ENCODE measurements at regions not wholly inside any gene's neighbourhood (a gene's known extent, or its start where the extent isn't known, plus 50 kb on each side); places are given as distances from the start of the nearest gene placed in this dataset.

- Histone ChIP-seq H3K27ac (ENCODE audit: low read depth, low read length) (no peak overlapping the region), H3K36me3 (ENCODE audit: control insufficient read depth, insufficient read depth, low read length) (no peaks in the 10 kb centered on the region), H3K9ac (ENCODE audit: low read length) (no peak overlapping the region), H3K27me3 (ENCODE audit: control insufficient read depth, insufficient read depth, low read length) (no peaks in the 10 kb centered on the region), H3K4me3 (ENCODE audit: low read length) (no peak overlapping the region), H3K4me1 (ENCODE audit: control insufficient read depth, insufficient read depth, low read length) (no peaks in the 10 kb centered on the region)
Observed at GRCh38 chr11:70736937-70737640, 338.8 kb downstream of the CTTN start.

- Histone ChIP-seq H3K4me3 (ENCODE audit: low read length) (no peak overlapping the region), H3K27ac (ENCODE audit: low read depth, low read length) (no peak overlapping the region), H3K4me1 (ENCODE audit: control insufficient read depth, insufficient read depth, low read length) (no peaks in the 10 kb centered on the region), H3K9ac (ENCODE audit: low read length) (no peak overlapping the region), H3K27me3 (ENCODE audit: control insufficient read depth, insufficient read depth, low read length) (no peaks in the 10 kb centered on the region), H3K36me3 (ENCODE audit: control insufficient read depth, insufficient read depth, low read length) (no peaks in the 10 kb centered on the region)
Observed at GRCh38 chr11:70737816-70738630, 339.7 kb downstream of the CTTN start.

- Histone ChIP-seq H3K36me3 (ENCODE audit: control insufficient read depth, insufficient read depth, low read length) (no peaks in the 10 kb centered on the region), H3K4me1 (ENCODE audit: control insufficient read depth, insufficient read depth, low read length) (no peaks in the 10 kb centered on the region), H3K27ac (ENCODE audit: low read depth, low read length) (no peak overlapping the region), H3K27me3 (ENCODE audit: control insufficient read depth, insufficient read depth, low read length) (no peaks in the 10 kb centered on the region), H3K4me3 (ENCODE audit: low read length) (no peak overlapping the region), H3K9ac (ENCODE audit: low read length) (no peak overlapping the region)
Observed at GRCh38 chr11:70738661-70739060, 340.3 kb downstream of the CTTN start.

GRCh38 chr11:70739091-70739490 is 340.8 kb downstream of the CTTN start:
- no peaks in the 10 kb centered on the region for H3K36me3 ChIP-seq (ENCODE audit: control insufficient read depth, insufficient read depth, low read length)
- H3K4me3 ChIP-seq (ENCODE audit: low read length) = no peak overlapping the region
- no peaks in the 10 kb centered on the region for H3K27me3 ChIP-seq (ENCODE audit: control insufficient read depth, insufficient read depth, low read length)
- H3K27ac ChIP-seq (ENCODE audit: low read depth, low read length) = no peak overlapping the region
- H3K9ac ChIP-seq (ENCODE audit: low read length) = no peak overlapping the region
- H3K4me1 ChIP-seq (ENCODE audit: control insufficient read depth, insufficient read depth, low read length) = no peaks in the 10 kb centered on the region

GRCh38 chr11:70739811-70740487 is 341.6 kb downstream of the CTTN start:
- no peak overlapping the region for H3K27ac ChIP-seq (ENCODE audit: low read depth, low read length)
- no peaks in the 10 kb centered on the region for H3K36me3 ChIP-seq (ENCODE audit: control insufficient read depth, insufficient read depth, low read length)
- H3K27me3 ChIP-seq (ENCODE audit: control insufficient read depth, insufficient read depth, low read length) = no peaks in the 10 kb centered on the region
- no peak overlapping the region for H3K9ac ChIP-seq (ENCODE audit: low read length)
- H3K4me1 ChIP-seq (ENCODE audit: control insufficient read depth, insufficient read depth, low read length) = no peaks in the 10 kb centered on the region
- H3K4me3 ChIP-seq (ENCODE audit: low read length) = no peak overlapping the region

GRCh38 chr11:70740488-70740851 is 342.1 kb downstream of the CTTN start:
- Histone ChIP-seq H3K4me1 (ENCODE audit: control insufficient read depth, insufficient read depth, low read length) (no peaks in the 10 kb centered on the region), H3K4me3 (ENCODE audit: low read length) (no peak overlapping the region), H3K36me3 (ENCODE audit: control insufficient read depth, insufficient read depth, low read length) (no peaks in the 10 kb centered on the region), H3K27me3 (ENCODE audit: control insufficient read depth, insufficient read depth, low read length) (no peaks in the 10 kb centered on the region), H3K9ac (ENCODE audit: low read length) (no peak overlapping the region), H3K27ac (ENCODE audit: low read depth, low read length) (no peak overlapping the region)

- Histone ChIP-seq H3K4me3 (ENCODE audit: low read length) (no peak overlapping the region), H3K36me3 (ENCODE audit: control insufficient read depth, insufficient read depth, low read length) (no peaks in the 10 kb centered on the region)
Observed at GRCh38 chr11:70741085-70741484, 342.8 kb downstream of the CTTN start.

GRCh38 chr11:70742553-70743291 is 344.4 kb downstream of the CTTN start:
- H3K36me3 ChIP-seq (ENCODE audit: control insufficient read depth, insufficient read depth, low read length) = no peaks in the 10 kb centered on the region
- H3K27ac ChIP-seq (ENCODE audit: low read depth, low read length) = no peak overlapping the region
- H3K4me3 ChIP-seq (ENCODE audit: low read length) = no peak overlapping the region
- H3K9ac ChIP-seq (ENCODE audit: low read length) = no peak overlapping the region
- H3K4me1 ChIP-seq (ENCODE audit: control insufficient read depth, insufficient read depth, low read length) = no peaks in the 10 kb centered on the region
- no peaks in the 10 kb centered on the region for H3K27me3 ChIP-seq (ENCODE audit: control insufficient read depth, insufficient read depth, low read length)

More at GRCh38 chr11:70741085-70741484, 342.8 kb downstream of the CTTN start:
- Histone ChIP-seq H3K27me3 (ENCODE audit: control insufficient read depth, insufficient read depth, low read length) (no peaks in the 10 kb centered on the region), H3K9ac (ENCODE audit: low read length) (no peak overlapping the region), H3K4me1 (ENCODE audit: control insufficient read depth, insufficient read depth, low read length) (no peaks in the 10 kb centered on the region), H3K27ac (ENCODE audit: low read depth, low read length) (no peak overlapping the region)

- Histone ChIP-seq H3K9ac (ENCODE audit: low read length) (no peak overlapping the region), H3K4me3 (ENCODE audit: low read length) (no peak overlapping the region), H3K27me3 (ENCODE audit: control insufficient read depth, insufficient read depth, low read length) (no peaks in the 10 kb centered on the region), H3K36me3 (ENCODE audit: control insufficient read depth, insufficient read depth, low read length) (no peaks in the 10 kb centered on the region), H3K27ac (ENCODE audit: low read depth, low read length) (no peak overlapping the region), H3K4me1 (ENCODE audit: control insufficient read depth, insufficient read depth, low read length) (no peaks in the 10 kb centered on the region)
Observed at GRCh38 chr11:70743329-70743728, 345.0 kb downstream of the CTTN start.

GRCh38 chr11:70743941-70744351 is 345.6 kb downstream of the CTTN start:
- Histone ChIP-seq H3K9ac (ENCODE audit: low read length) (no peak overlapping the region), H3K36me3 (ENCODE audit: control insufficient read depth, insufficient read depth, low read length) (no peaks in the 10 kb centered on the region), H3K27me3 (ENCODE audit: control insufficient read depth, insufficient read depth, low read length) (no peaks in the 10 kb centered on the region), H3K27ac (ENCODE audit: low read depth, low read length) (no peak overlapping the region), H3K4me1 (ENCODE audit: control insufficient read depth, insufficient read depth, low read length) (no peaks in the 10 kb centered on the region), H3K4me3 (ENCODE audit: low read length) (no peak overlapping the region)

GRCh38 chr11:70744396-70745185 is 346.3 kb downstream of the CTTN start:
- no peaks in the 10 kb centered on the region for H3K4me1 ChIP-seq (ENCODE audit: control insufficient read depth, insufficient read depth, low read length)
- H3K36me3 ChIP-seq (ENCODE audit: control insufficient read depth, insufficient read depth, low read length) = no peaks in the 10 kb centered on the region
- no peak overlapping the region for H3K9ac ChIP-seq (ENCODE audit: low read length)
- H3K27me3 ChIP-seq (ENCODE audit: control insufficient read depth, insufficient read depth, low read length) = no peaks in the 10 kb centered on the region
- no peak overlapping the region for H3K4me3 ChIP-seq (ENCODE audit: low read length)
- H3K27ac ChIP-seq (ENCODE audit: low read depth, low read length) = no peak overlapping the region

Measured in rectal smooth muscle tissue (tissue), 1 donor.